GM10248 (cell line): ENCODE measurements at regions not wholly inside any gene's neighbourhood (a gene's known extent, or its start where the extent isn't known, plus 50 kb on each side); places are given as distances from the start of the nearest gene placed in this dataset.

Source experiments
- CTCF ChIA-PET: fragments of 300-600 bp; sonication (Branson Sonifier 250); formaldehyde crosslinking; extraction: SDS; loops from one replicate; lab custom pipeline; 2021; ENCODE audit warnings: antibody characterized with exemption; lab: Yijun Ruan, JAX
- POLR2A ChIA-PET: fragments of 350-650 bp; sonication (Branson Sonifier 250); formaldehyde crosslinking; extraction: SDS; loops from one replicate; lab custom pipeline; 2020; ENCODE audit warnings: antibody characterized with exemption; lab: Yijun Ruan, JAX
- DNase-seq: peaks from one replicate; pipeline ENCODE4 v3.0.0; 2012; ENCODE audit errors: extremely low spot score
- TF ChIP-seq, protein P1 (sequence below): IDR thresholded peaks from 2 replicates; pipeline ENCODE4 v1.5.1; 2012; ENCODE audit warnings: mild to moderate bottlenecking, low read depth; ENCODE audit errors: extremely low read depth, missing control alignments, control extremely low read depth

DNA sequence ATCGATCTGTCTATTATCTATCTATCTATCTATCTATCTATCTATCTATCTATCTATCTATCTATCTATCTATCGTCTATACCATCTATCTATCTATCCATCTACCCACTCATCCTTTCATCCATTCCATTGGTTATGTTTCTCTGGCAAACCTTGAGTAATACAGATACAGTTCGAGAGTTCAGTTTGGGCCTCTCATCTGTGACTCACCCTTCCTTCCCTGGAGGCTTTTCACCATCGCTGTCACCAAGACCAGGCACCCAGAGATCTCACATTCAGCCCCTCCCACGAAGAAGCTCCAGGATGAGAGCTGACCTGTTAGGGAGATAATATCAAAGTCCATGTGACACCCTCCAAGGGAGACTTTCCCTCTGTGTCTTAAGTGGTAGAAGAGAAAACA lies 164.1 kb upstream of the CELF4 start:
- CTCF ChIA-PET, result no interaction called here
- TF ChIP-seq, protein P1, sequence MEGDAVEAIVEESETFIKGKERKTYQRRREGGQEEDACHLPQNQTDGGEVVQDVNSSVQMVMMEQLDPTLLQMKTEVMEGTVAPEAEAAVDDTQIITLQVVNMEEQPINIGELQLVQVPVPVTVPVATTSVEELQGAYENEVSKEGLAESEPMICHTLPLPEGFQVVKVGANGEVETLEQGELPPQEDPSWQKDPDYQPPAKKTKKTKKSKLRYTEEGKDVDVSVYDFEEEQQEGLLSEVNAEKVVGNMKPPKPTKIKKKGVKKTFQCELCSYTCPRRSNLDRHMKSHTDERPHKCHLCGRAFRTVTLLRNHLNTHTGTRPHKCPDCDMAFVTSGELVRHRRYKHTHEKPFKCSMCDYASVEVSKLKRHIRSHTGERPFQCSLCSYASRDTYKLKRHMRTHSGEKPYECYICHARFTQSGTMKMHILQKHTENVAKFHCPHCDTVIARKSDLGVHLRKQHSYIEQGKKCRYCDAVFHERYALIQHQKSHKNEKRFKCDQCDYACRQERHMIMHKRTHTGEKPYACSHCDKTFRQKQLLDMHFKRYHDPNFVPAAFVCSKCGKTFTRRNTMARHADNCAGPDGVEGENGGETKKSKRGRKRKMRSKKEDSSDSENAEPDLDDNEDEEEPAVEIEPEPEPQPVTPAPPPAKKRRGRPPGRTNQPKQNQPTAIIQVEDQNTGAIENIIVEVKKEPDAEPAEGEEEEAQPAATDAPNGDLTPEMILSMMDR, result no peak
- DNase-seq, result no peak
- POLR2A ChIA-PET, result no interaction called here

DNA sequence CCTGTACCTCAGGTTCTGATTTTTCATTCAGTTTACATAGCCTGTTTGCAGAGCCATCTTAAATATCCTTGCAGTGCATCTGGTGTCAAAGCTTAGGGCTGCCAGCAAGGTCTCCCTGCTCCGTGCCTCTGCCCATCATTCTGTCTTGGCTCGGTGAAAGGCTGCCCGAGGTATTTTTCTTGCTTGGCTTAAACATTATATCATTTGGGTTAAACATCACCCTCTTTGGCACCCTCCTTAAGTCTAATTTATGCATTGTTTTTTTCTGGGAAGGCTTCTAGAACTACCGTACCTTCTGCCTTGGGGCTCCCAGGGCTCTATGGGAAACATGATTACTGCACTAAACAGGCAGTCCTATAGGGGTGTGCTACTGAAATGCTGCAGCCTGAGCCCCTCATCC lies 158.6 kb upstream of the CELF4 start:
- ChIA-PET POLR2A (no interaction called here), CTCF (no interaction called here)
- TF ChIP-seq, protein P1, result no peak
- DNase-seq, result no peak

DNA sequence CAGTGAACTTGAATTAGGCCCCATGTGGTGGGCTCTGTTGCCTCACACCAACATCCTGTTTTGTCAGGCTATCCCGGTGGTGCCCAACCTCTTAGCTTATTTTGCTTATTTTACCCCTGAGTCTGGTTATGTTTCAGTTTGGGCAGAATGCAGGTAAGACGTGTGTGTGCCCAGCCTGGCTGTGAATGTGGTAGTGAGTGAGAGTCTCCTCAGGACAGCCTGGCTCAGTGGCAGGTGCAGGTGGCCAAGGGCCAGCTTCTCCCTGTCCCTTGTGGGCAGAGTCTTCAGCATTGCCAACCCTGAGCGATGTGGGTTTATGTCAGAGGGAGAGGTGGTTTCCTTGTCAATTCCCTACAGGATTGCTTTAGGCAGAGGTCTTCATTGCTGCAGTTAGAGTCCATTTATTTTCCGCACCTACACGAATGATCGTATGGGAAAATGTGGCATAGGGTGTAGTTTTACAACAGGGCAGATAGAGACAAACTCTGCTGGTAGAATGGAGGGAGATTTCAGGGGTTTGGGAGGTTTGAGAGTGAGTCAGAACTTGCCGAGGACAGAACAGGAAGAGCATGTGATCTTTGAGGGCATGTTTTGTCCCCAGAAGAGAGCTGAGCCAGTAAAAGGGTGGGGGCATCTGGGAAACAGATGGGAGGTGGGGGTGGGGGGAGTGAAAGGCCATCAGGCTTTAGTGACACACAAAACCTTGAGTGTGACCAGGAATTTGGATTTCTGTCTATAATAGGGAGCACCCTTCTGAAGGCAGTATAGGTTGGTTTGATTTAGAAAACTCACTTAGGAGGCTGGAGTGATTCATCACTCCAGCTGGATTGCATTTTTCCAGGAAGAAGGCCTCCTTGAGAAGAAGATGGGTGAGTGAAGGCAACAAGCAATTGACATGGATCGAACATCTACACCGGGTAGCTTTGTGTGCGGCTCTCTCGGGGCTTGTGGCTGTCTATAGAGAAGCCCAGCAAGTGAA lies 156.2 kb upstream of the CELF4 start:
- DNase-seq, result no peak
- ChIA-PET CTCF (no interaction called here), POLR2A (no interaction called here)
- TF ChIP-seq, protein P1, result no peak

DNA sequence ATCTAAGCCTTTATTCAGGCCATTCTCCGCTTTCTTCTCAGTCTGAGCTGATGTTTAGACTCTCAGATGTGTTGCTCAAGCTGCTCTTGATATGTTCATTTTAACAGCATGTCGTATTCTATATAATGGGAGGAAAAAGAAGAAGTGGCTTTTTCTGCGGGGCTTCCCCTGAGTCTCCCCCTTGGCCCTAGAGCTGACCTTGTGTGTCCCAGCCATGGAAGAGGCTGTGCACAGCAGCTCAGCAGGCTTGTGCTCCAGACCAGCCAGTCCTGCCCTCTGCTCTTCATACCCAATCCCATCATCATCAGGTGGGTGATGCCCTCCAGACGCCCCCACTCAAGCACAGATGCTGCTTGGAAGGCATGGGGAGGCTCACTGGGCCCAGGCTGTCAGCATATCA lies 155.1 kb upstream of the CELF4 start:
- TF ChIP-seq, protein P1, result no peak
- CTCF ChIA-PET, result no interaction called here
- POLR2A ChIA-PET, result no interaction called here
- no peak for DNase-seq

DNA sequence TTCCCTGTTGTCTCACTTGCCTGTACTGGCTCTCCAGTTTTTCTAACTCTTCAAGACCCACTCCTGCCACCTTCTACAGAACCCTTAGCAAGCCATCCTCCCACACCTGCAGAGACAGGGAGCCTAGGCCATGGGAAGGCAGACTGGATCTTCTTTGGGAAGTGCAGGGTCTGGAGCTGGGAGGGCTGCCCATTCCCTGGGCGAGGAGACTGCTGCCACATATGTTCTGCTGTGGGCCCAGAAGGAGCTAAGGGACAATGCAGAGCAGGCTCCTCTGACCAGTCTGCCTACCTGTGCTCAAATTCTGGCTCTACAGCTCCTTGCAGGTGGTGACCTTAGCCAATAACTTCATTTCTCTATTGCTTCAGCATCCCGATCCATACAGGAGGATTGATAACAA lies 152.1 kb upstream of the CELF4 start:
- TF ChIP-seq, protein P1, result no peak
- CTCF ChIA-PET, result no interaction called here
- POLR2A ChIA-PET, result no interaction called here
- DNase-seq, result no peak

DNA sequence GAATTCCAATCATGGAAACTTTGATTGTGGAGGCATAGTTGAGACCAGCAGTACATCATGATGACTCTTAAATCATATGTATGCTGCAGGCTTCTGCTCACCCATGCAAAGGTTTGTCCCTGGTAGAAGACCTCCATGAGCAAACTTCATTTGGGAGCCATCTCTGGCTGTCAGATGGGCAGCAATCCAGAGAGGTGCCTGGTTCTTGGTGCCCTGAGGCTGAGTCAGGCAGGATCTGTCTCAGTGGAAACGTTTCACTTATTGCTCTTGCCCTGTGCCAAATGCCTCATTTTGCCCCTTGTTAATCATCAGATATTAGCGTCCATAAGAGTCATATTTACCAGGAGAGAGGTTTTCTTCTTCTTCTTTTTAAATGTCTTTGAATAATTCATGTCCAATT lies 151.5 kb upstream of the CELF4 start:
- ChIA-PET CTCF (no interaction called here), POLR2A (no interaction called here)
- TF ChIP-seq, protein P1, result no peak
- DNase-seq, result no peak
